Upper lobe of left lung (tissue), 6 donors: ENCODE measurements at regions not wholly inside any gene's neighbourhood (a gene's known extent, or its start where the extent isn't known, plus 50 kb on each side); places are given as distances from the start of the nearest gene placed in this dataset.

Experiments
- ATAC-seq, 2 donors: fragments of 200-7000 bp; cut with Tn5 transposase; one replicate each; pipeline ENCODE4 v1.9.1; 2022; ENCODE audit warnings: mild to moderate bottlenecking in 2 of 2, moderate library complexity in 2 of 2; ENCODE audit not compliant: low FRiP score in 2 of 2
- DNase-seq, 2 donors: peaks; one replicate each; pipeline ENCODE4 v3.0.0-alpha.2; 2019 to 2020
- H3K27ac ChIP-seq, 4 donors: fragments of 200-600 bp; sonication (generic); one replicate each; pipeline ENCODE4 v1.5.1; 2016 to 2019
- H3K27me3 ChIP-seq, 4 donors: fragments of 200-600 bp; sonication (generic); one replicate each; pipeline ENCODE4 v1.5.1; 2017 to 2019
- H3K36me3 ChIP-seq, 4 donors: fragments of 200-600 bp; sonication (generic); one replicate each; pipeline ENCODE4 v1.5.1; 2016 to 2019
- H3K4me1 ChIP-seq, 4 donors: fragments of 200-600 bp; sonication (generic); one replicate each; pipeline ENCODE4 v1.5.1; 2018 to 2019
- H3K4me3 ChIP-seq, 4 donors: fragments of 200-600 bp; sonication (generic); one replicate each; pipeline ENCODE4 v1.5.1; 2017 to 2019; ENCODE audit warnings: mild to moderate bottlenecking in 2 of 4, moderate library complexity in 1 of 4
- H3K9me3 ChIP-seq, 4 donors: fragments of 200-600 bp; sonication (generic); one replicate each; pipeline ENCODE4 v1.5.1; 2018 to 2019
- CTCF ChIP-seq, 6 experiments: fragments of 450-650 bp in 4 of 6; fragments of 200-600 bp in 2 of 6; sonication (generic) in 2 of 6; IDR thresholded peaks; one replicate each; pipeline ENCODE4 v1.5.1; 2016 to 2019; ENCODE audit warnings: antibody characterized with exemption in 6 of 6
- EP300 ChIP-seq, 4 donors: sonication (generic); formaldehyde crosslinking; IDR thresholded peaks; one replicate each; pipeline ENCODE4 v1.5.1; 2017; ENCODE audit warnings: antibody characterized with exemption in 4 of 4, control low read depth in 2 of 4
- POLR2A ChIP-seq, 4 donors: fragments of 450-650 bp; IDR thresholded peaks; one replicate each; pipeline ENCODE4 v1.5.1; 2016 to 2017; ENCODE audit warnings: antibody characterized with exemption in 4 of 4, mild to moderate bottlenecking in 2 of 4
- POLR2AphosphoS5 ChIP-seq, 2 donors: sonication (generic); formaldehyde crosslinking; IDR thresholded peaks; one replicate each; pipeline ENCODE4 v1.5.1; 2017; ENCODE audit warnings: antibody characterized with exemption in 2 of 2
- WGBS, 2 donors: methylation state at CpG; one replicate each; pipeline ENCODE4 v1.1.5; 2017 to 2018; 5-methylcytosine and 5-hydroxymethylcytosine counted together
- donor health status: DM: no; HTN: no; CAD: no; lungs with moderate emphysema.
- donor health status: DM: no; HTN: yes; CAD: no; lungs with severe emphysema.

- H3K27ac ChIP-seq, result no peak overlapping the region
- H3K4me3 ChIP-seq, result no peak overlapping the region
- no peaks in the 10 kb centered on the region for H3K9me3 ChIP-seq
- no peaks in the 10 kb centered on the region for H3K27me3 ChIP-seq
- ATAC-seq, result no peak
- 81 to 83% methylated on average over 3 of the region's 3 CpGs for WGBS, 2 donors
- H3K4me1 ChIP-seq, result peaks cover 0 to 17% (median 10%) of the 10 kb centered on the region in 4 donors
- DNase-seq, result no peak
- TF ChIP-seq POLR2AphosphoS5 (IDR thresholded peaks at IDR 0.05) (no peak), EP300 (IDR thresholded peaks at IDR 0.05) (no peak), CTCF (IDR thresholded peaks at IDR 0.05) (no peak), POLR2A (IDR thresholded peaks at IDR 0.05) (no peak)
- no peaks in the 10 kb centered on the region for H3K36me3 ChIP-seq
These were observed 98.0 kb downstream of the ENC1 start for GRCh38 chr5:74542482-74542881.

GRCh38 chr5:74541381-74541781 lies 99.1 kb downstream of the ENC1 start:
- no peak for DNase-seq
- Histone ChIP-seq H3K4me3 (no peak overlapping the region), H3K9me3 (no peaks in the 10 kb centered on the region), H3K36me3 (no peaks in the 10 kb centered on the region), H3K27ac (no peak overlapping the region), H3K27me3 (no peaks in the 10 kb centered on the region), H3K4me1 (peaks cover 0 to 18% (median 12%) of the 10 kb centered on the region in 4 donors)
- ATAC-seq, result no peak
- 38 to 64% methylated on average over 1 of the region's 1 CpG for WGBS, 2 donors
- TF ChIP-seq CTCF (IDR thresholded peaks at IDR 0.05), result no peak
- no peak for TF ChIP-seq POLR2AphosphoS5 (IDR thresholded peaks at IDR 0.05)
- TF ChIP-seq POLR2A (IDR thresholded peaks at IDR 0.05), result no peak
- TF ChIP-seq EP300 (IDR thresholded peaks at IDR 0.05), result no peak

GRCh38 chr5:74540622-74541021 lies 99.9 kb downstream of the ENC1 start:
- Histone ChIP-seq H3K27ac (no peak overlapping the region), H3K9me3 (no peaks in the 10 kb centered on the region), H3K36me3 (no peaks in the 10 kb centered on the region), H3K4me1 (peaks cover 0 to 18% (median 13%) of the 10 kb centered on the region in 4 donors), H3K27me3 (no peaks in the 10 kb centered on the region), H3K4me3 (no peak overlapping the region)
- 75 to 95% methylated on average over 1 of the region's 1 CpG for WGBS, 2 donors
- TF ChIP-seq POLR2A (IDR thresholded peaks at IDR 0.05) (no peak), EP300 (IDR thresholded peaks at IDR 0.05) (no peak), POLR2AphosphoS5 (IDR thresholded peaks at IDR 0.05) (no peak), CTCF (IDR thresholded peaks at IDR 0.05) (no peak)
- DNase-seq, result no peak
- no peak for ATAC-seq

GRCh38 chr5:74539986-74540385 lies 100.5 kb downstream of the ENC1 start:
- Histone ChIP-seq H3K9me3 (peaks cover 0 to under 1% (median 0%) of the 10 kb centered on the region in 4 donors), H3K36me3 (no peaks in the 10 kb centered on the region), H3K27me3 (no peaks in the 10 kb centered on the region), H3K27ac (no peak overlapping the region), H3K4me3 (no peak overlapping the region), H3K4me1 (peaks cover 0 to 18% (median 13%) of the 10 kb centered on the region in 4 donors)
- WGBS, 2 donors, result 55 to 76% methylated on average over 7 of the region's 7 CpGs
- no peak for DNase-seq
- TF ChIP-seq POLR2AphosphoS5 (IDR thresholded peaks at IDR 0.05) (no peak), EP300 (IDR thresholded peaks at IDR 0.05) (no peak), CTCF (IDR thresholded peaks at IDR 0.05) (no peak), POLR2A (IDR thresholded peaks at IDR 0.05) (no peak)
- ATAC-seq, result no peak

- Histone ChIP-seq H3K27me3 (no peaks in the 10 kb centered on the region), H3K27ac (peak overlapping the region; percentile 42 to 62 (median 52)), H3K36me3 (no peaks in the 10 kb centered on the region), H3K9me3 (peaks cover 0 to 8% (median 2%) of the 10 kb centered on the region in 4 donors), H3K4me3 (no peak overlapping the region), H3K4me1 (peaks cover 0 to 17% (median 11%) of the 10 kb centered on the region in 4 donors)
- peak; percentile 89 to 93 for ATAC-seq
- 14 to 42% methylated on average over 3 of the region's 3 CpGs for WGBS, 2 donors
- TF ChIP-seq EP300 (IDR thresholded peaks at IDR 0.05) (peak in 1 of 4 donors; percentile 34), POLR2A (IDR thresholded peaks at IDR 0.05) (no peak), CTCF (IDR thresholded peaks at IDR 0.05) (no peak), POLR2AphosphoS5 (IDR thresholded peaks at IDR 0.05) (peak; percentile 38 to 46)
- DNase-seq, result peak in 1 of 2 donors; percentile 85
These were observed 102.3 kb downstream of the ENC1 start for GRCh38 chr5:74538206-74538661.
